HG03571 (cell line): ENCODE measurements at regions not wholly inside any gene's neighbourhood (a gene's known extent, or its start where the extent isn't known, plus 50 kb on each side); places are given as distances from the start of the nearest gene placed in this dataset.
"Not testable (repeated sequence)": the region's sequence is repeated elsewhere in the genome, so short reads cannot be mapped to it uniquely, and the experiment has no call there.

ENCODE experiments used
- ATAC-seq: cut with Tn5 transposase; IDR thresholded peaks from one replicate; pipeline ENCODE4 v1.9.1; 2021; ENCODE audit not compliant: unreplicated experiment

DNA sequence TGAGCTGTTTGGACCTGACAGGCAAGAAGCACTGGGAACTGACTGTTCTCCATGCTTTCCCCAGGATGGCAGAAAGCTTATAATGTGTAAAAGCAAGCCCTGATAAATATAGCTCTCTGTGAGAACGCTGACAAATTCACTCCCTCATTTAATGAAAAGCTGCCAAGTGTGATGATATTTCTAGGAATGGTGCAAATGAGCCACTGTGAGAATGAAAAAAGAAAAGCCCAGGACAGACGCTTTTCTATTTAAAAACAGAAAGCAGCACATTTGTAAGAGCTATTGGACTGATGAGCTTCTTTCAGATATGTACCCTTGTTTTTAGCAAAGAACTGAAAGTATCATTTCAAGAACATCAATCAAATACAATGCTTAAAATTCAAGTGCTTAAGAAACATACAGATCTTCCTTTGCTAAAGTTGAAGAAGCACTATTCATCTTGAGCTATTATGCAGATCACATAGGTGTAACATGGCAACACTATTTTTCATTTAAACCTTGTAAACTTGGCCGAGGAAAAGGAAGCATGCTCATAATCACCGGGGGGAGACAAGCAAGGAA is 842.6 kb upstream of the ACO1 start:
- ATAC-seq: no peak

- peak; percentile 99 for ATAC-seq
These were observed 841.9 kb upstream of the ACO1 start for GRCh38 chr9:31542384-31543055.

DNA sequence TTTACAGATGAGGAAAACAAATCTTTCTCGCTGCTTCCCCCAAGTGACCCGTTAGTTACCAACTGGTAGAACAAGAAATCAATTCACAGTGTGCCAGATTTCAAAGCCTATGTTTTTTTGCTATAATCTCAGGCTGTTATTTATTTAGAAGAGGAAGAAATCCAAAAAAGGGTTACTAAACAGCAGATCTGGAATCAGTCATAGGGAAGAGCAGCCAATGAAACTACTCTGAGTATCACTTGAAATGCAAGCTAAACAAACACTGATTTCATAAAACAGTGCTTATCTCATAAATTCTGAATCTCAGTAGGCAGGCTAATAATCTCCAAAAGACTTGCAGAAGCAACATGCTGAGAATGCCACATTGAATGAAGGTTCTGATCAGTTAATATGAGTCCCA is 829.5 kb upstream of the ACO1 start:
- no peak for ATAC-seq

DNA sequence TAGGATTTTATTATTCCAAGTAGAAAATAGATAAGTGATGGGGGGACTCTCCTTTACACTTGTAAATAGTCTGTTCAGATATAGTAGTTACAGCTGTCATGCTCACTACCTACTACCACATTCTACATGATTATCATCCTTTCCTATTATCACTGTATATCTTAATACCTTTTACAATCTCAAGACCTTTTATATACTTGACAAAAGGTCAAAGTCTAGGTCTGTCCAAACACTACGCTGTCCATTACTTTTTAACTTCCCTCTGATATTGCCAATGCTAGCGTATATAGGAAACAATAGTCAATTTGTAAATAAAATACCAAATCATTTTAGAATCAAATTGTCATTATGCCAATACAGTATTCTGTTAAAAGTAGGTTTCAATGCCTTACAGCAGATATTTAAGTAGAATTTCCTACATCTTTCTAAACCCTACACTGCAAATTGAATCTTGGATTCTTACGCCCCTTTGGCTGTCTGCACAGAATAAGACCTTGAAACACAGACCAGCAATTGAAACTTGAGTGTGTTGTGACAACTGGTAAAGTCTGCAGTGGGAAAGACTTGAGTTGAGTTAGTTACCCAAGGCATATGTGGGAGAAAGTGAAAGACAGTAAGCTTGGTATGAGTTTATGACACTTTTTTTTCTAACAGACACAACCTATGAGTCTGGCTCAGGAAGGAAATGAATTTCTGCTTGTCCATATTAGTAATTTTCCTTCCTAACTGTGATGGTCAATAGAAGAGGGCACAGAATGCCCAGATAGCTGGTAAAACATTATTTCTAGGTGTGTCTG is 827.6 kb upstream of the ACO1 start:
- ATAC-seq: no peak

GRCh38 chr9:31572190-31572589 is 812.3 kb upstream of the ACO1 start:
- not testable (repeated sequence) for ATAC-seq

DNA sequence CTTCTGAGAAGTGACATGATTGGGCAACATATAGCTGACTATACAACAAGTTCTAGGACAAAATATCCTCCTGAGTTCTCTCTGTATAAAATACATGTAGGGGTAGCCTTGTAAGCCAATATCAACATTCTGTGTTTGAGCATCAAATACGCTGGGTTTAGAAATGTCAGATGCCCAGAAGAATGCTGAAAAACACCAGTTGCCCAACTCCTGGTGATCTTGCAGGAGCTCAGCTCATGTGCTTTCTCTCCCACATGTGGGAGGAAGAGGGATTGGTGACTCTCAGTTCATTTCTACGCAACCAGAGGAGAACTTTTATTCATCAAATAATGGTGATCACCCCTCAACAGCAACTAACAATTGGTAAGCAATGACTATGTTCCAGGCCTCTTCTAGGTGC is 810.9 kb upstream of the ACO1 start:
- ATAC-seq: no peak

DNA sequence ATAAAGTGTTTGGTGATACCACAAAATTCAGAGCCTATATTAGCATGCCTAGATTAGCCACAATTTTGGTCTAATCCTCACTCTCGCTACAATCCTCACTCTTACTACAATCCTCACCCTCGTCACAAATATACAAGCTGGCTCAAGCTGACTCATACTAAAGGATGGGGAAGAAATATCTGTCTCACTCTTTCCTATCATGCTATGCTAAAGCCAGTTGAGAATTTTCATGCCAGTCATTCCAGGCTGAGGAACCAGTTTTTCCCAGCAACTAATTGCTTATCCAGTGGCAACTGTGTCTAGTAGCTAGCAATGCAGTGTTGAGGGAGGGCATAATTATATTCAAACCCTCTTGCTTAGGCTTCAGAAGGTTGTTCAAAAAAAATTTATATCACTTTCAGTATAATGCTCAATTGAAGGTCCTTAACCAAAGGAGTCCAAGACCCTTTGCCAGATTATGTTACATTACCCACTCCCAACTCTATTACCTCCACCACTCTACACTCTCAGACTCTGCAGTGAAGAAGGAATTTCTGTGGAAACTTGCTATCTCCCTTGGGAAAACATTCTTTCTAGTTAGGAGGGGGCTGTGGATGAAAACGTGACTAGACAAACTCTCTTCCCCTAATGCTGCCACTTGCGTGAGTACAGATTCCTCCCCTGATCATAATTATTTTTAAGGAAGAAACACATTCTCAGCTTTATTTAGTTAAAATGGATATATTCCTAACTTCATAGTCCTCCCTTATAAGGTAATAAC is 810.3 kb upstream of the ACO1 start:
- no peak for ATAC-seq

- ATAC-seq: no peak
These were observed 802.4 kb upstream of the ACO1 start for GRCh38 chr9:31582071-31582470.

- no peak for ATAC-seq
These were observed 801.9 kb upstream of the ACO1 start for GRCh38 chr9:31582561-31582960.

- no peak for ATAC-seq
These were observed 799.3 kb upstream of the ACO1 start for GRCh38 chr9:31585158-31585557.

GRCh38 chr9:31587146-31587545 is 797.3 kb upstream of the ACO1 start:
- ATAC-seq: no peak

DNA sequence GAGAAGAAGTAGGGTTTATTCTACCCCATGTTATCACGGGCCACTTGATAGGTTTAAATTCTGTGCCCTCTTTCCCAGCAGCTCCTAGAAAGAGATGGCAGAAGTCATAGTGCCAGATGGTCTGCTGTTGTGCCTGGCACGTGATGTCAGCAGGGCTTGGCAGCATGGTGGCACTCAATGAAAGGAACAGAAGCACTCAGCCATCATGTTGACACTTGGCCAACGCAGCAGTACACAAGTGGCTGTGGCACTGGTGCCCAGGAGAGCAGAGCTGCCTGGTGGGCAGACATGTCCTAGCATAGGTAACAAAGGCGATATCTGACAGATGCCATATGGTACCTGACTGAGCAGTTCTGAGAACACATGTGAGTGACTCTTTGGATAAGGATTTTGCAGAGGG is 796.4 kb upstream of the ACO1 start:
- no peak for ATAC-seq

- no peak for ATAC-seq
These were observed 795.7 kb upstream of the ACO1 start for GRCh38 chr9:31588756-31589155.

DNA sequence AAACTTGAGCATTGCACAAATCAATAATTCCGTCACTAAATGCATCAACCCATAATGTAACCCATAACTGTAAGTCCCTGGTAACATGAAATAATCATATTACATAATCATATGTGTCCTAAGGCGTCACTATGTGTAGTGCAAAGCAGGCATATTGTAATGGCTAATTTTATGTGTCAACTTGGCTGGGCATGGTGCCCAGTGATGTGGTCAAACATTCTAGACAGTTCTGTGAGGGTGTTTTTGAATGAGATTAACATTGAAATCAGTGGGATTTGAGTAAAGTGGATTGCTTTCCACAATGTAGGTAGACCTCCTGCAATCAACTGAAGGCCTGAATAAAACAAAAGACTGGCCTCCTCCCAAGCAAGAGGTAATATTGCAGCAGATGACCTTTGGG is 794.4 kb upstream of the ACO1 start:
- ATAC-seq: no peak

DNA sequence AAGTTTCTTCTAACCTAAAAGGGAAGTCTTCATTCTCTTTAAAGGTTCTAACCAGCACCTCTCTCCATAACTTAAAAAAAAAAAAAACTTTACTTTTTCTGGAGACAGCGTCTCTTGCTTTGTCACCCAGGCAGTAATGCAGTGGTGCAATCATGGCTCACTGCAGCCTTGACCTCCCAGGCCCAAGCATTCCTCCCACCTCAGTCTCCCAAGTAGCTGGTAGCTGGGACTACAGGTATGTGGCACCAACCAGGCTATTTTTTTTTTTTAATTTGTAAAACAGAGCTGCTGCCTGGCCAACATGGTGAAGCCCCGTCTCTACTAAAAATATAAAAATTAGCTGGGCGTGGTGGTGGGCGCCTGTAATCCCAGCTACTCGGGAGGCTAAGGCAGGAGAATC is 787.4 kb upstream of the ACO1 start:
- not testable (repeated sequence) for ATAC-seq

- peak; percentile 84 for ATAC-seq
These were observed 786.5 kb upstream of the ACO1 start for GRCh38 chr9:31597977-31598376.

DNA sequence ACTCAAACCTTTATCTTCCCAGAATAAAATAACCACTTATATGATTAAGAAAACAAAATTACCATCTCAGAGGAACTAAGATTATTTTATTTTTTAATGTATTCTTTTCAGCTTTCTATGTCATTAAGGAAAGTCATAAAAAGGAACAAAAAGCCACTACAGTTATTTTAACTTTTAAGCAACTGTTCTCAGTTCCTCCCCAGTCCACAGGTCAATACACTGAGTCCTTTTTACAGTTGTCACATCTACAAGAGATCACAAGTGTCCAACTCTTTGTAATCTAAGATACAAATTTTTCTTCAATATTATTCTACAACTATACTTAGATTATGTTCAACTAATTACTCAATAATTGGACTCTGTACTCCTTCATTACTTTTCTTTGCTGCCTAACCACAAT is 782.8 kb upstream of the ACO1 start:
- ATAC-seq: no peak

- ATAC-seq: no peak
These were observed 779.9 kb upstream of the ACO1 start for GRCh38 chr9:31604531-31604930.

DNA sequence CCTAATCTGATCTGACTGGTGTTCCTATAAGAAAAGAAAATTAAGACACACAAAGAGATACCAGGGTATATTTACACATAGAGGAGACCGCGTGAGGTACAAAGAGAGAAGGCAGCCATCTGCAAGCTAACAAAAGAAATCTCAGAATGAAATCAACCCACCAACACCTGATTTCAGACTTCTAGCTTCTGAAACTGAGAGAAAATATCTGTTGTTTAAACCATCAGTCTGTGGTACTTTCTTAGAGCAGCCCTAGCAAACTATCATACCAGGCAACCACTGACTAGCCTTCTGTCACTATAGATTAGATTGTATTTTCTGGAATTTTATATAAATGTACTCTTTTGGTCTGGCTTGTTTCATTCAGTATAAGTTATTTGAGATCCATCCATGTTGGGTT is 779.3 kb upstream of the ACO1 start:
- ATAC-seq: no peak

- ATAC-seq: no peak
These were observed 777.8 kb upstream of the ACO1 start for GRCh38 chr9:31606678-31607077.

DNA sequence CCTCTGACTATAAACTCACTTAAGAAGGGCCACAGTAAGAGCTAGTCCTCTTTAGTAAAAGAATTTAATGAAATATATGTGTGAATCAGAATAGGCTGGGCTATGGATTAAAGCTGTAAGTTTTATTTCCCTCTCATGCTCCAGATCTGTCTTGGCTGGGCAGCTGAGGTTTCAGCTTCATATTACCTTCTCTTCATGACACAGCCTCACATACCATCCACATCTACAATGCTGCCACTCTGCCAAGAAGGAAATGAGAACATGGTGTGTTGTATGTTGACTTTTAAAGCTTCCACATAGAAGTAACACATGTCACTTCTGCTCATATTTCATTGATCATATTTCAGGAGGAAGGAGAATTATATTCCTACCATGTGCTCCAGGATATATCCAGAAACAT is 776.0 kb upstream of the ACO1 start:
- no peak for ATAC-seq

- ATAC-seq: no peak
These were observed 775.6 kb upstream of the ACO1 start for GRCh38 chr9:31608881-31609280.
